Upper lobe of left lung (tissue), 6 donors: ENCODE measurements at regions not wholly inside any gene's neighbourhood (a gene's known extent, or its start where the extent isn't known, plus 50 kb on each side); places are given as distances from the start of the nearest gene placed in this dataset.

Source experiments
- ATAC-seq, 2 donors: fragments of 200-7000 bp; cut with Tn5 transposase; one replicate each; pipeline ENCODE4 v1.9.1; 2022; ENCODE audit warnings: mild to moderate bottlenecking in 2 of 2, moderate library complexity in 2 of 2; ENCODE audit not compliant: low FRiP score in 2 of 2
- DNase-seq, 2 donors: peaks; one replicate each; pipeline ENCODE4 v3.0.0-alpha.2; 2019 to 2020
- H3K27ac ChIP-seq, 4 donors: fragments of 200-600 bp; sonication (generic); one replicate each; pipeline ENCODE4 v1.5.1; 2016 to 2019
- H3K27me3 ChIP-seq, 4 donors: fragments of 200-600 bp; sonication (generic); one replicate each; pipeline ENCODE4 v1.5.1; 2017 to 2019
- H3K36me3 ChIP-seq, 4 donors: fragments of 200-600 bp; sonication (generic); one replicate each; pipeline ENCODE4 v1.5.1; 2016 to 2019
- H3K4me1 ChIP-seq, 4 donors: fragments of 200-600 bp; sonication (generic); one replicate each; pipeline ENCODE4 v1.5.1; 2018 to 2019
- H3K4me3 ChIP-seq, 4 donors: fragments of 200-600 bp; sonication (generic); one replicate each; pipeline ENCODE4 v1.5.1; 2017 to 2019; ENCODE audit warnings: mild to moderate bottlenecking in 2 of 4, moderate library complexity in 1 of 4
- H3K9me3 ChIP-seq, 4 donors: fragments of 200-600 bp; sonication (generic); one replicate each; pipeline ENCODE4 v1.5.1; 2018 to 2019
- EP300 ChIP-seq, 4 donors: sonication (generic); formaldehyde crosslinking; IDR thresholded peaks; one replicate each; pipeline ENCODE4 v1.5.1; 2017; ENCODE audit warnings: antibody characterized with exemption in 4 of 4, control low read depth in 2 of 4
- POLR2A ChIP-seq, 4 donors: fragments of 450-650 bp; IDR thresholded peaks; one replicate each; pipeline ENCODE4 v1.5.1; 2016 to 2017; ENCODE audit warnings: antibody characterized with exemption in 4 of 4, mild to moderate bottlenecking in 2 of 4
- POLR2AphosphoS5 ChIP-seq, 2 donors: sonication (generic); formaldehyde crosslinking; IDR thresholded peaks; one replicate each; pipeline ENCODE4 v1.5.1; 2017; ENCODE audit warnings: antibody characterized with exemption in 2 of 2
- WGBS, 2 donors: methylation state at CpG; one replicate each; pipeline ENCODE4 v1.1.5; 2017 to 2018; 5-methylcytosine and 5-hydroxymethylcytosine counted together
- TF ChIP-seq, protein P1 (sequence below), 6 experiments: fragments of 450-650 bp in 4 of 6; fragments of 200-600 bp in 2 of 6; sonication (generic) in 2 of 6; IDR thresholded peaks; one replicate each; pipeline ENCODE4 v1.5.1; 2016 to 2019; ENCODE audit warnings: antibody characterized with exemption in 6 of 6
- donor health status: DM: no; HTN: no; CAD: no; lungs with moderate emphysema.
- donor health status: DM: no; HTN: yes; CAD: no; lungs with severe emphysema.

- no peak for ATAC-seq
- Histone ChIP-seq H3K4me1 (peaks cover 0 to 6% (median 4%) of the 10 kb centered on the region in 4 donors), H3K27me3 (no peaks in the 10 kb centered on the region), H3K27ac (no peak overlapping the region), H3K36me3 (no peaks in the 10 kb centered on the region), H3K4me3 (no peak overlapping the region), H3K9me3 (no peaks in the 10 kb centered on the region)
- TF ChIP-seq POLR2AphosphoS5 (IDR thresholded peaks at IDR 0.05): no peak
- TF ChIP-seq EP300 (IDR thresholded peaks at IDR 0.05): no peak
- TF ChIP-seq, protein P1, sequence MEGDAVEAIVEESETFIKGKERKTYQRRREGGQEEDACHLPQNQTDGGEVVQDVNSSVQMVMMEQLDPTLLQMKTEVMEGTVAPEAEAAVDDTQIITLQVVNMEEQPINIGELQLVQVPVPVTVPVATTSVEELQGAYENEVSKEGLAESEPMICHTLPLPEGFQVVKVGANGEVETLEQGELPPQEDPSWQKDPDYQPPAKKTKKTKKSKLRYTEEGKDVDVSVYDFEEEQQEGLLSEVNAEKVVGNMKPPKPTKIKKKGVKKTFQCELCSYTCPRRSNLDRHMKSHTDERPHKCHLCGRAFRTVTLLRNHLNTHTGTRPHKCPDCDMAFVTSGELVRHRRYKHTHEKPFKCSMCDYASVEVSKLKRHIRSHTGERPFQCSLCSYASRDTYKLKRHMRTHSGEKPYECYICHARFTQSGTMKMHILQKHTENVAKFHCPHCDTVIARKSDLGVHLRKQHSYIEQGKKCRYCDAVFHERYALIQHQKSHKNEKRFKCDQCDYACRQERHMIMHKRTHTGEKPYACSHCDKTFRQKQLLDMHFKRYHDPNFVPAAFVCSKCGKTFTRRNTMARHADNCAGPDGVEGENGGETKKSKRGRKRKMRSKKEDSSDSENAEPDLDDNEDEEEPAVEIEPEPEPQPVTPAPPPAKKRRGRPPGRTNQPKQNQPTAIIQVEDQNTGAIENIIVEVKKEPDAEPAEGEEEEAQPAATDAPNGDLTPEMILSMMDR (IDR thresholded peaks at IDR 0.05): no peak
- no peak for TF ChIP-seq POLR2A (IDR thresholded peaks at IDR 0.05)
- DNase-seq: no peak
- WGBS, 2 donors: 87 to 93% methylated on average over 5 to 6 of the region's 6 CpGs
These were observed 137.1 kb downstream of the C16orf95 start for GRCh38 chr16:87180069-87180468.

GRCh38 chr16:87182759-87183158 lies 134.4 kb downstream of the C16orf95 start:
- WGBS, 2 donors: 83 to 85% methylated on average over 3 of the region's 3 CpGs
- no peaks in the 10 kb centered on the region for H3K9me3 ChIP-seq
- ATAC-seq (no peak), DNase-seq (no peak)
- H3K27ac ChIP-seq: no peak overlapping the region
- no peaks in the 10 kb centered on the region for H3K36me3 ChIP-seq
- TF ChIP-seq POLR2AphosphoS5 (IDR thresholded peaks at IDR 0.05) (no peak), POLR2A (IDR thresholded peaks at IDR 0.05) (no peak), EP300 (IDR thresholded peaks at IDR 0.05) (no peak)
- TF ChIP-seq, protein P1 (IDR thresholded peaks at IDR 0.05): no peak
- no peaks in the 10 kb centered on the region for H3K27me3 ChIP-seq
- no peak overlapping the region for H3K4me3 ChIP-seq
- peaks cover 0 to 6% (median 4%) of the 10 kb centered on the region in 4 donors for H3K4me1 ChIP-seq

DNA sequence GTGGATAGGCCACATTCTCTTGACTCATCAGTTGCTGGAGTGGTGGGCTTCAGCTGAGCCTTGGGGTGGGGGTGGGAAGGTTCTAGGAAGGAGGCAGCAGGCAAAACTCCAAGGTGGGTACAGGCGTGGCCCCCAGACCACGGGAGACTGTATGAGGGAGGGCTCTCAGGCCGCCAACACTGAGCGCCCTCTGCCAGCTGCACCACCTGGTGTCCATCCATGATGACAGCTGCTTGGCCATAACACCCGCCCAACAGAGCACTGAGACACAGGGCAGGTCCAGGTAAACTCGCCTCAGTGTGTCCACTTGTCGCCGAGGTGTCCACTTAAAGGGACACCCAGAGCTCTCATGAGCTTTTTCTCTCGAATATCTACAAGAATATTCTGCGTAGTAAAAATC lies 133.5 kb downstream of the C16orf95 start:
- Histone ChIP-seq H3K9me3 (no peaks in the 10 kb centered on the region), H3K27me3 (no peaks in the 10 kb centered on the region), H3K4me1 (peaks cover 0 to 5% (median 4%) of the 10 kb centered on the region in 4 donors), H3K27ac (no peak overlapping the region), H3K36me3 (no peaks in the 10 kb centered on the region), H3K4me3 (no peak overlapping the region)
- DNase-seq: no peak
- TF ChIP-seq, protein P1 (IDR thresholded peaks at IDR 0.05): no peak
- TF ChIP-seq POLR2AphosphoS5 (IDR thresholded peaks at IDR 0.05): no peak
- no peak for TF ChIP-seq POLR2A (IDR thresholded peaks at IDR 0.05)
- TF ChIP-seq EP300 (IDR thresholded peaks at IDR 0.05): no peak
- WGBS, 2 donors: 88 to 90% methylated on average over 10 of the region's 10 CpGs
- ATAC-seq: no peak

DNA sequence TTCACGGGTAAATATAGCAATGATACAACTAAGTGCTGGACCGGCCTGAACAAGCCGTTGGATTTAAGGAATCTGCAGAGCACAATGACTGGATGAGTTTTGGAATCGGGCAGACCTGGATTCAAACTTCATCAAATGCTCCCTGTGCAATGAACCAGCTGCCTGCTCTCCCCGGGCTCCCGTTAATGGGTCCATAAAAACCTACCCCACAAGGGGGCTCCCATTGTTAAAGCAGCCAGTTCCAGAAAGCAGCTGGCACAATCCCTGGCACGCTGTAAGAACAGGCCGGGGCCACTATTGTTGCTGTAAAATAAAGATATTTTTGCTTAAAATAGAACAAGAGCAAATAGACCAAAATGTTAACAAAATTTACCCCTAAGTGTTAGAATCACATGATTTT lies 131.9 kb downstream of the C16orf95 start:
- TF ChIP-seq, protein P1 (IDR thresholded peaks at IDR 0.05): no peak
- TF ChIP-seq EP300 (IDR thresholded peaks at IDR 0.05): no peak
- no peak for TF ChIP-seq POLR2A (IDR thresholded peaks at IDR 0.05)
- TF ChIP-seq POLR2AphosphoS5 (IDR thresholded peaks at IDR 0.05): no peak
- Histone ChIP-seq H3K36me3 (no peaks in the 10 kb centered on the region), H3K4me1 (no peaks in the 10 kb centered on the region), H3K27me3 (no peaks in the 10 kb centered on the region), H3K27ac (no peak overlapping the region), H3K4me3 (no peak overlapping the region), H3K9me3 (peaks cover 2 to 11% (median 6%) of the 10 kb centered on the region in 4 donors)
- ATAC-seq: no peak
- 80 to 83% methylated on average over 8 of the region's 8 CpGs for WGBS, 2 donors
- DNase-seq: no peak

DNA sequence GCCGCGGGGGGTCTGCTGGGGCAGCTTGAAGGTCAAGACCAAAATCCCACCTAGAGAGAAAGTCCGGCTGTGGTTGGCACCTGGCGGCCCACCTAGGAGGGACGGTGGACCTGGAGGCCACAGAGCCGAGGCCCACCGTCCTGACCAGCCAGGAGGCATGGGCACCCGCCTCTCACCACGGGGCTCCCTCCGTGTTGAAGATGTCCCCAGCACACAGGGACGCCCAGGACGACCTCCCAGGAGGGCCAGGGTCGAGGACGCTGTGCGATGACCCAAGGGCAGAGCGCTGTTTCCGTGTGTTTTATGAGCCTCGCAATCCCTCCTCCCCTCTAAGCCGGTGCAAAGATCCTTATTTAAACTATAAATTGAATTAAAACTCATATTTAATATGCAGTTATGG lies 131.2 kb downstream of the C16orf95 start:
- Histone ChIP-seq H3K27me3 (no peaks in the 10 kb centered on the region), H3K4me1 (no peaks in the 10 kb centered on the region), H3K9me3 (peaks cover 8 to 17% (median 12%) of the 10 kb centered on the region in 4 donors), H3K4me3 (no peak overlapping the region), H3K36me3 (no peaks in the 10 kb centered on the region), H3K27ac (no peak overlapping the region)
- TF ChIP-seq POLR2A (IDR thresholded peaks at IDR 0.05) (no peak), POLR2AphosphoS5 (IDR thresholded peaks at IDR 0.05) (no peak), EP300 (IDR thresholded peaks at IDR 0.05) (no peak)
- TF ChIP-seq, protein P1 (IDR thresholded peaks at IDR 0.05): no peak
- WGBS, 2 donors: 93 to 94% methylated on average over 14 to 15 of the region's 19 CpGs
- ATAC-seq (no peak), DNase-seq (peak in 1 of 2 donors; percentile 54)
